ENCODE measurements at regions not wholly inside any gene's neighbourhood (a gene's known extent, or its start where the extent isn't known, plus 50 kb on each side); places are given as distances from the start of the nearest gene placed in this dataset.

DNA sequence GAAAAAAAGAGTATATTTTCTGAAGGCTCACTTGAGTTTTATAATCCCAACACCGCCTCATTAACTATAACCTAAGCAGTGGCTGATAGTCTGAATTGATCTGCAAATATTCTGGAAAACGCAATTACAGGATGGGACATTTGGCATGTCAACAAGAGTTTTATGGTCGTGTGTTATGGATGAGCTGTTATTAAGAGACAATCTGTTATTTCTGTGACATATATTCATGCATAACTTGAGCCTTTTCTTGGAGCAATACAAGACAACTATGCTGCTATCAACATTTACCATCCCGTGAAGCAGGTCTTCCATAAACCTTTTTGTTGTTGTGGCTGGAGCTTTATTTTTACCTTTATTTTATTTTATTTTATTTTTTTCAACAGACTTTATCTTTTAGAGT is 164.4 kb downstream of the SCG2 start:
- H3K27ac ChIP-seq = no peak overlapping the region
- TF ChIP-seq CTCF (conservative IDR thresholded peaks at IDR 0.05; ENCODE audit: low read depth) = no peak
- no peak for DNase-seq (ENCODE audit: low spot score)
- CTCF ChIA-PET = no interaction called here
- POLR2A ChIA-PET (ENCODE audit: low non-redundant PET) = no interaction called here

DNA sequence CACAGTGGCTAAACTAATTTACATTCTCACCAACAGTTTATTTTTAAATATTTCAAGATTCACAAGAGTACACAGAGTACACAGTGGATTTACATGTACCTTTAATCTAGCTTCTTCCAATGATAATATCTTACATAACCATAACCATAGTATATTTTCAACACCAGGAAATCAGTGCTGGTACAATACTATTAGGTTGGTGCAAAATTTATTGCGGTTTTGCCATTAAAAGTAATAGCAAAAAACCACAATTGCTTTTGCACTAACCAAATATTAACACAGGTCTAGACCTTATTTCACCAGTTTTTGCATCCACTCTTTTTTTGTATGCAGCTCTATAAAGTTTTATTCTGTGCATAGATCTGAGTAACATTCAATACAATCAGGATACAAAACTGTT is 163.0 kb downstream of the SCG2 start:
- no peak overlapping the region for H3K27ac ChIP-seq
- ChIA-PET POLR2A (ENCODE audit: low non-redundant PET) (no interaction called here), CTCF (no interaction called here)
- no peak for DNase-seq (ENCODE audit: low spot score)
- TF ChIP-seq CTCF (conservative IDR thresholded peaks at IDR 0.05; ENCODE audit: low read depth) = no peak

- POLR2A ChIA-PET (ENCODE audit: low non-redundant PET) = no interaction called here
- H3K27ac ChIP-seq = no peak overlapping the region
- DNase-seq (ENCODE audit: low spot score) = no peak
- CTCF ChIA-PET = no interaction called here
- TF ChIP-seq CTCF (conservative IDR thresholded peaks at IDR 0.05; ENCODE audit: low read depth) = no peak
Measured at GRCh38 chr2:223439786-223440185, 162.4 kb downstream of the SCG2 start.

DNA sequence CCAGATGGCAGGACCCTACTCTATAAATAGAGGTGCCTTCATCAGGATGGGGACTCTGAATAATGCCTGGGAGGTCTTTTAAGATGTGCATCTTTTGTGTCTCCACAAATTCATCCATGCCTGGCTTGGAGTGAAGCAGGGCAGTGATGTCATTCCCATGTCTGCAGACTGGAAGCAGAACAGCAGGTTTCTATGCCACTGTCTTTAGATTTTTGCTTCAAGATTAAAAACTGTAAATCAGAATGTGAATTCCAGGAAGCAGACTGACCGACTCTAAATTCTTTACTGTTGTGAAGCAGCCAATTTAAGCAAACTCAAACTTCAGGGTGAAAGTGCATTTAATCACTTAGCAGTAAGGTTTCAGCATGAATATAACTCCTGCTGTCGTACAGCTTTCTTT is 159.3 kb downstream of the SCG2 start:
- ChIA-PET CTCF (no interaction called here), POLR2A (ENCODE audit: low non-redundant PET) (no interaction called here)
- no peak for TF ChIP-seq CTCF (conservative IDR thresholded peaks at IDR 0.05; ENCODE audit: low read depth)
- no peak for DNase-seq (ENCODE audit: low spot score)
- H3K27ac ChIP-seq = no peak overlapping the region

DNA sequence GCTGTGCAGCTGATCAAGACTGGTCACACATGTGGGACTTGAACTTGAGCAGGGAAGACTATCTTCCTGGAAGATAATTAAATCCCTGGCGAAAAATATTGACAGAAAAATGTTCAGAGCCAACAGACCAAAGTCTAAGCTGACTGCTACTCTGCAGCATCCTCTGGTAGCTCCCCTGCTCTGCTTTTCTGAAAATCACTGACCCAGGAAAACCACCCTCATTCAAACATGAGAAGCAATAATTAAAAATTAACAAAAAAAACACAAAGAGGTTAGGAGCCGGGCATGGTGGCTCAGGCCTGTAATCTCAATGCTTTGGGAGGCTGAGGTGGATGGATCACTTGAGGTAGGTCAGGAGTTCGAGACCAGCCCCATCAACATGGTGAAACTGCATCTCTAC is 151.9 kb downstream of the SCG2 start:
- CTCF ChIA-PET = interaction anchor here (0.6 kb wide), 1 partner anchor 140 kb away, joined by 4 read pairs; no protein-coding TSS in a partner anchor
- TF ChIP-seq CTCF (conservative IDR thresholded peaks at IDR 0.05; ENCODE audit: low read depth) = no peak
- POLR2A ChIA-PET (ENCODE audit: low non-redundant PET) = no interaction called here

DNA sequence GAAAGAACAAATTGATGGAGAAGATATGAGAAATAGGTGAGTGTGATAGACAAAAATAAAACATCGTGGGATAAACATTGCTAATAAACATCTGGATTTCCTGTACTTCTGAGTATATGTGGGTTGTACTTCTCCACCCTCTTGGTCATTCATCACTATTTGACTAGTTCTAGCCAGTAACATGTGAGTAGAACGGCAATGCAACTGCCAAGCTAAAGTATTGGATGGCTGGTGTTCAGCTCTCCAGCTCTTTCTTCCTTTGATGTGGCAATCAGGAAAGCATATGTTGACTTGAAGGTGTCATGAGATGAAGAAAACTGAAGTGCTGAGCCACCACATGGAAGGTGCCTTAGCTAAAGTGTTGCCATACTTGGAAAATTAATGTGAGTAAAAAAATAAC is 144.9 kb downstream of the SCG2 start:
- ChIA-PET POLR2A (ENCODE audit: low non-redundant PET) (no interaction called here), CTCF (interaction anchor here (0.6 to 0.7 kb wide), 3 partner anchors 16 to 1201 kb away, joined by 3 to 4 read pairs (median 3); no protein-coding TSS in a partner anchor)
- DNase-seq (ENCODE audit: low spot score) = no peak
- no peak overlapping the region for H3K27ac ChIP-seq
- no peak for TF ChIP-seq CTCF (conservative IDR thresholded peaks at IDR 0.05; ENCODE audit: low read depth)

More for the DNA sequence above, 151.9 kb downstream of the SCG2 start:
- H3K27ac ChIP-seq = no peak overlapping the region
- DNase-seq (ENCODE audit: low spot score) = no peak

Data from RWPE1 (cell line).